ENCODE measurements at regions not wholly inside any gene's neighbourhood (a gene's known extent, or its start where the extent isn't known, plus 50 kb on each side); places are given as distances from the start of the nearest gene placed in this dataset.

- POLR2A ChIA-PET = no interaction called here
- Histone ChIP-seq H3K4me2 (no peak overlapping the region), H3K9me3 (no peaks in the 10 kb centered on the region), H3K4me1 (no peaks in the 10 kb centered on the region), H3K27ac (no peak overlapping the region), H3K4me3 (no peak overlapping the region)
- 6% methylated on average over 7 of the region's 7 CpGs for WGBS (ENCODE audit: missing lambda C conversion rate)
- DNase-seq (ENCODE audit: low read depth in 1 of 2, low spot score in 1 of 2) = no peak
- no peak for TF ChIP-seq HEYL (CRISPR knock-in tag; IDR thresholded peaks at IDR 0.05)
- no peak for TF ChIP-seq MAFK (IDR thresholded peaks at IDR 0.05; ENCODE audit: partially characterized antibody)
- no peak for TF ChIP-seq HDAC2 (IDR thresholded peaks at IDR 0.05)
- no peak for TF ChIP-seq ELK1 (IDR thresholded peaks at IDR 0.05; ENCODE audit: low read depth, low read length)
- no peak for TF ChIP-seq RNF2 (IDR thresholded peaks at IDR 0.05; ENCODE audit: borderline replicate concordance, low read depth)
- TF ChIP-seq PHF8 (IDR thresholded peaks at IDR 0.05; ENCODE audit: borderline replicate concordance, low read depth) = no peak
- TF ChIP-seq E2F6 (IDR thresholded peaks at IDR 0.05; ENCODE audit: borderline replicate concordance, low read depth) = no peak
- TF ChIP-seq FOSB (CRISPR knock-in tag; IDR thresholded peaks at IDR 0.05) = no peak
- no peak for FAIRE-seq
- CTCF ChIA-PET = interaction anchor here (1.0 kb wide), 1 partner anchor 10 kb away, joined by 3 read pairs; no protein-coding TSS in a partner anchor
- no peak; a peak in 1 of 6 replicates for ATAC-seq
Measured at GRCh38 chr7:127477295-127478023, 85.0 kb upstream of the ZNF800 start.

GRCh38 chr7:127476618-127477017 is 84.1 kb upstream of the ZNF800 start:
- ChIA-PET POLR2A (no interaction called here), CTCF (no interaction called here)
- Histone ChIP-seq H3K9me3 (no peaks in the 10 kb centered on the region), H3K4me2 (no peak overlapping the region), H3K4me1 (no peaks in the 10 kb centered on the region), H3K27ac (no peak overlapping the region), H3K4me3 (no peak overlapping the region)
- no peak for TF ChIP-seq ESRRA (IDR thresholded peaks at IDR 0.05; ENCODE audit: borderline replicate concordance, low read length)
- no peak for TF ChIP-seq CHD2 (IDR thresholded peaks at IDR 0.05; ENCODE audit: low read length, partially characterized antibody)
- TF ChIP-seq FOSL2 (IDR thresholded peaks at IDR 0.05) = no peak
- no peak for TF ChIP-seq FOSL2 (CRISPR knock-in tag; IDR thresholded peaks at IDR 0.05)
- no peak for TF ChIP-seq HES2 (IDR thresholded peaks at IDR 0.05)
- no peak for TF ChIP-seq JUNB (IDR thresholded peaks at IDR 0.05)
- TF ChIP-seq MAFK (IDR thresholded peaks at IDR 0.05; ENCODE audit: partially characterized antibody) = no peak
- no peak for TF ChIP-seq NFE2L2 (conservative IDR thresholded peaks at IDR 0.05; ENCODE audit: low read length)
- TF ChIP-seq EHF (CRISPR knock-in tag; IDR thresholded peaks at IDR 0.05) = no peak
- no peak for TF ChIP-seq MYC (IDR thresholded peaks at IDR 0.05; ENCODE audit: borderline replicate concordance, low read length)
- no peak for TF ChIP-seq CBX8 (IDR thresholded peaks at IDR 0.05)
- no peak for TF ChIP-seq NPAS2 (CRISPR knock-in tag; IDR thresholded peaks at IDR 0.05; ENCODE audit: borderline replicate concordance)
- FAIRE-seq (no peak), ATAC-seq (no peak), DNase-seq (ENCODE audit: low read depth in 1 of 2, low spot score in 1 of 2) (no peak)
- 0% methylated on average over 1 of the region's 1 CpG for WGBS (ENCODE audit: missing lambda C conversion rate)

GRCh38 chr7:127474457-127474856 is 81.9 kb upstream of the ZNF800 start:
- DNase-seq (ENCODE audit: low read depth in 1 of 2, low spot score in 1 of 2) (no peak), FAIRE-seq (no peak), ATAC-seq (no peak)
- Histone ChIP-seq H3K4me3 (no peak overlapping the region), H3K27ac (no peak overlapping the region), H3K9me3 (no peaks in the 10 kb centered on the region), H3K4me1 (no peaks in the 10 kb centered on the region), H3K4me2 (no peak overlapping the region)
- ChIA-PET POLR2A (no interaction called here), CTCF (interaction anchor here (0.9 kb wide), 1 partner anchor 40 kb away, joined by 3 read pairs; no protein-coding TSS in a partner anchor)
- peak; percentile 75 for TF ChIP-seq REST (IDR thresholded peaks at IDR 0.05)
- no peak for TF ChIP-seq FOSB (CRISPR knock-in tag; IDR thresholded peaks at IDR 0.05)

Measured in A549 (cell line).